Mammary epithelial cell (primary cell): ENCODE measurements at regions not wholly inside any gene's neighbourhood (a gene's known extent, or its start where the extent isn't known, plus 50 kb on each side); places are given as distances from the start of the nearest gene placed in this dataset.

Source experiments
- EZH2 ChIP-seq: IDR thresholded peaks from 2 replicates; pipeline ENCODE4 v1.6.1; 2012; ENCODE audit warnings: low read length, inconsistent platforms, borderline replicate concordance
- TF ChIP-seq, protein P1 (sequence below), 2 donors: IDR thresholded peaks in 1 of 2; conservative IDR thresholded peaks in 1 of 2; 2 replicates each; pipeline ENCODE4 v1.5.1; 2011 to 2012; ENCODE audit warnings: inconsistent platforms in 2 of 2, low read length in 2 of 2, mild to moderate bottlenecking in 2 of 2, control low read depth in 1 of 2, low read depth in 1 of 2; ENCODE audit not compliant: insufficient read depth in 1 of 2; ENCODE audit errors: extremely low read depth in 1 of 2

GRCh38 chr20:56776345-56776744 is 147.2 kb downstream of the TFAP2C start:
- TF ChIP-seq, protein P1, sequence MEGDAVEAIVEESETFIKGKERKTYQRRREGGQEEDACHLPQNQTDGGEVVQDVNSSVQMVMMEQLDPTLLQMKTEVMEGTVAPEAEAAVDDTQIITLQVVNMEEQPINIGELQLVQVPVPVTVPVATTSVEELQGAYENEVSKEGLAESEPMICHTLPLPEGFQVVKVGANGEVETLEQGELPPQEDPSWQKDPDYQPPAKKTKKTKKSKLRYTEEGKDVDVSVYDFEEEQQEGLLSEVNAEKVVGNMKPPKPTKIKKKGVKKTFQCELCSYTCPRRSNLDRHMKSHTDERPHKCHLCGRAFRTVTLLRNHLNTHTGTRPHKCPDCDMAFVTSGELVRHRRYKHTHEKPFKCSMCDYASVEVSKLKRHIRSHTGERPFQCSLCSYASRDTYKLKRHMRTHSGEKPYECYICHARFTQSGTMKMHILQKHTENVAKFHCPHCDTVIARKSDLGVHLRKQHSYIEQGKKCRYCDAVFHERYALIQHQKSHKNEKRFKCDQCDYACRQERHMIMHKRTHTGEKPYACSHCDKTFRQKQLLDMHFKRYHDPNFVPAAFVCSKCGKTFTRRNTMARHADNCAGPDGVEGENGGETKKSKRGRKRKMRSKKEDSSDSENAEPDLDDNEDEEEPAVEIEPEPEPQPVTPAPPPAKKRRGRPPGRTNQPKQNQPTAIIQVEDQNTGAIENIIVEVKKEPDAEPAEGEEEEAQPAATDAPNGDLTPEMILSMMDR (conservative IDR thresholded peaks at IDR 0.05 in 1 of 2, IDR thresholded peaks at IDR 0.05 in 1 of 2; ENCODE audit: extremely low read depth in 1 of 2, insufficient read depth in 1 of 2, low read depth in 1 of 2, low read length in 2 of 2): no peak
- TF ChIP-seq EZH2: no peak
